ENCODE measurements at regions not wholly inside any gene's neighbourhood (a gene's known extent, or its start where the extent isn't known, plus 50 kb on each side); places are given as distances from the start of the nearest gene placed in this dataset.

GRCh38 chr10:84571146-84571545, 242.8 kb downstream of the CCSER2 start:
- intact Hi-C loops (cut with DNase I) = no loop called here

DNA sequence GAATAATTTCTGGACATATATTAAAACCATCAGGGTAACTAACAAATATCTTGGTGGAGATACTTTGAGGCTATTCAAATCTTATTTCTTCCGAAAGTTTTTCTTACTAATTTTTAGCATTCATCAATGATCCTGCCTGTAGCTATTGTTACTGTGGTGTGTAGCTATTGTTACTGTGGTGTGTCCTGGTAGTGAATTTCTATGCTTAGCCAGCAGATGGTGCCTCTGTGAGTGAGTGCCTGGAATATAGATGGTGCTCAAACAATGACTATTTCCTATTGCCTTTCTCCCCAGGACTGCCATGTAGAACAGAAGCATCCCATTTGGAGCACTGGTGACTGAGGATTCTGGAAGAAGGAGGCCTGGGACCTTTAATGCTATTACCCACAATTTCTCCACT, 245.7 kb downstream of the CCSER2 start:
- Histone ChIP-seq H3K9me3 (no peaks in the 10 kb centered on the region), H3K4me3 (no peak overlapping the region), H3K27ac (no peak overlapping the region), H3K27me3 (ENCODE audit: low read depth) (no peaks in the 10 kb centered on the region), H3K4me1 (no peaks in the 10 kb centered on the region), H3K36me3 (no peaks in the 10 kb centered on the region)
- DNase-seq (no peak), ATAC-seq (no peak)
- intact Hi-C loops (cut with DNase I) = no loop called here
- TF ChIP-seq CTCF (IDR thresholded peaks at IDR 0.05) = no peak

More at GRCh38 chr10:84571146-84571545, 242.8 kb downstream of the CCSER2 start:
- H3K9me3 ChIP-seq = no peaks in the 10 kb centered on the region
- no peaks in the 10 kb centered on the region for H3K36me3 ChIP-seq
- DNase-seq (no peak), ATAC-seq (peak in 1 of 2 donors; percentile 23)
- H3K27ac ChIP-seq = no peak overlapping the region
- H3K27me3 ChIP-seq (ENCODE audit: low read depth) = no peaks in the 10 kb centered on the region
- no peak for TF ChIP-seq CTCF (IDR thresholded peaks at IDR 0.05)
- H3K4me3 ChIP-seq = no peak overlapping the region
- no peaks in the 10 kb centered on the region for H3K4me1 ChIP-seq

GRCh38 chr10:84581976-84582375, 253.6 kb downstream of the CCSER2 start:
- no peak for ATAC-seq
- Histone ChIP-seq H3K9me3 (no peaks in the 10 kb centered on the region), H3K4me1 (no peaks in the 10 kb centered on the region), H3K27ac (no peak overlapping the region), H3K4me3 (no peak overlapping the region), H3K27me3 (ENCODE audit: low read depth) (no peaks in the 10 kb centered on the region), H3K36me3 (no peaks in the 10 kb centered on the region)
- DNase-seq = no peak
- TF ChIP-seq CTCF (IDR thresholded peaks at IDR 0.05) = no peak
- intact Hi-C loops (cut with DNase I) = no loop called here

DNA sequence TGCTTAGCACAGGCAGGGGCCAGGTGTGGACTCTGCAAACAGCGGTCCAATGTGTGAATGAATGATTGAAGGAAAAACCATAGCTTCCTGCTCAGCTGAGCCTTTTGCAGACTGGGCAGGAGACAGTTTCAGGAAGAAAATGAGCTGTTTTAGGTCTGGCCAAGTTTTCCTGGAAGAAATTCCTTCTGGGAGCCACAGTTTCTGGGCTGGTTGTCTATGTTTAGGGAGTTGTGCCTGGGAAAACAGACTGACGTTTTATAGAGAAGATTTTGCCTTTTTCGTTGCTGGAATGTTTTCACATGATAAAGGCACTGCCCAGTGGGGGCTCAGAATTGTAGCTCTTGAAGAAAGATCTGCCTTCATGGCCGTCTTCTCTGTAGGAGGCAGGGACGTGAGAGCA, 255.1 kb downstream of the CCSER2 start:
- Histone ChIP-seq H3K27ac (no peak overlapping the region), H3K36me3 (no peaks in the 10 kb centered on the region), H3K4me1 (no peaks in the 10 kb centered on the region), H3K27me3 (ENCODE audit: low read depth) (no peaks in the 10 kb centered on the region), H3K9me3 (no peaks in the 10 kb centered on the region), H3K4me3 (no peak overlapping the region)
- TF ChIP-seq CTCF (IDR thresholded peaks at IDR 0.05) = no peak
- DNase-seq = no peak
- ATAC-seq = no peak
- intact Hi-C loops (cut with DNase I) = no loop called here

GRCh38 chr10:84587789-84588188, 259.4 kb downstream of the CCSER2 start:
- Histone ChIP-seq H3K27me3 (ENCODE audit: low read depth) (no peaks in the 10 kb centered on the region), H3K4me3 (no peak overlapping the region), H3K9me3 (no peaks in the 10 kb centered on the region), H3K36me3 (no peaks in the 10 kb centered on the region), H3K27ac (no peak overlapping the region), H3K4me1 (no peaks in the 10 kb centered on the region)
- intact Hi-C loops (cut with DNase I) = no loop called here
- ATAC-seq = no peak
- no peak for TF ChIP-seq CTCF (IDR thresholded peaks at IDR 0.05)
- DNase-seq = no peak

DNA sequence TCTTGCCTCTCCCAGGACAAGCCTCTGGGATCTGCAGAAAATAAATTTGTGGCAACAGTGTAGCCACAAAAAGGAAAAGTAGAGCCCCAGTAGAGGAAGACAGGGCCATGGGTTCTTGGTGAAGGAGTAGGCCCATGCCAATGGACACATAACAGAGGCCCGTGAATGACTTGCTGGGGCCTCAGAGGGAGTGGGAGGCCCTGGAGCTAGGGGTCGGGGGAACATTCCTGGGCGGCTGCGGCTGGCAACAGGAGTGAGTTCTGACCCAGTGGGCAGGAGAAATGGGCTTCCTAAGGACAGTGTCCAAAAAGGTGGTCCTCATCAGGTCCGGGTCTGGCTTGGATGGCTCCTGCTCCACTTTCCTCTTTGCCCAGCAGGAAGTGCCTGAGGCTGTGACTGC, 260.0 kb downstream of the CCSER2 start:
- DNase-seq (no peak), ATAC-seq (no peak)
- intact Hi-C loops (cut with DNase I) = no loop called here

More for the DNA sequence above, 260.0 kb downstream of the CCSER2 start:
- Histone ChIP-seq H3K27me3 (ENCODE audit: low read depth) (no peaks in the 10 kb centered on the region), H3K9me3 (no peaks in the 10 kb centered on the region), H3K36me3 (no peaks in the 10 kb centered on the region), H3K27ac (no peak overlapping the region), H3K4me3 (no peak overlapping the region), H3K4me1 (no peaks in the 10 kb centered on the region)
- no peak for TF ChIP-seq CTCF (IDR thresholded peaks at IDR 0.05)

Measured in lower lobe of right lung (tissue), 2 donors.